ENCODE measurements at regions not wholly inside any gene's neighbourhood (a gene's known extent, or its start where the extent isn't known, plus 50 kb on each side); places are given as distances from the start of the nearest gene placed in this dataset.

DNA sequence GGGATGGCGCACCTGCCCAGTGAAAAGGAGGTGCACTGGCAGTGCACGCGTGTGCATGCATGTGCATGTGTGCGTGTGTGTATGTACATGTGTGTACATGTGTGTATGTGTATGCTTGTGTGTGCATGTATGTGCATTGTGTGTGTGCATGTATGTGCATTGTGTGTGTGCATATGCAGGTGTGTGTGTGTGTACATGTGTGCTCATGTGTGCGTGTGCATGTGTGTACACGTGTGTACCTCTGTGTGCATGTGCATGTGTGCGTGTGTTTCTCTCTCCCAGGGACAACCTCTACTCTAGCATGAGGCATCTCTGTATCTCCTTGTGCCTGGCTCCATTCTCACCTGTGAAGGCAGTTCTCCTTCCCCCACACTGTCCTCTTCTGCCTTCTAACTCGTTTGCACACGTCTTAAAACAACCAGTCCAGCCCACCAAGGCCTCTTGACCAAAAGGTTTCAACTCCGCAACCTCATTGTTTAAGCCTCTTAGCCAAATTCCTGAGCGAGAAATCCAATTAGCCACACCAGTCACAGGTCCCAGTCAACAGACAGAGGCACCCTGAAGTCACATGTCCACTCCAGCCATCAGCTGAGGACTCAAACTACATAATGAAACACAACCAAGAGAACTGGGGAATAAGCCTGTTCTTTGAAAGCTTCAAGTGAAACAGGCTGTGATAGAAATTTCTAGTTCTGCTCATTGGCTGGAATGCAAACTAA, 103.5 kb upstream of the PTPRT start:
- WGBS, 2 experiments (ENCODE audit: insufficient coverage in 2 of 2) = 82 to 87% methylated on average over 10 to 11 of the region's 11 CpGs
- H3K27ac ChIP-seq (ENCODE audit: low read depth, low read length, severe bottlenecking) = no peak overlapping the region
- no peak overlapping the region for H3K4me3 ChIP-seq (ENCODE audit: extremely low read depth, insufficient read depth, low read length, poor library complexity, severe bottlenecking)
- no peaks in the 10 kb centered on the region for H3K4me1 ChIP-seq (ENCODE audit: control insufficient read depth, insufficient read depth, low read length, poor library complexity, severe bottlenecking)
- no peaks in the 10 kb centered on the region for H3K9me3 ChIP-seq (ENCODE audit: control insufficient read depth, low read length)
- H3K36me3 ChIP-seq (ENCODE audit: control insufficient read depth, insufficient read depth, low read length) = no peaks in the 10 kb centered on the region

DNA sequence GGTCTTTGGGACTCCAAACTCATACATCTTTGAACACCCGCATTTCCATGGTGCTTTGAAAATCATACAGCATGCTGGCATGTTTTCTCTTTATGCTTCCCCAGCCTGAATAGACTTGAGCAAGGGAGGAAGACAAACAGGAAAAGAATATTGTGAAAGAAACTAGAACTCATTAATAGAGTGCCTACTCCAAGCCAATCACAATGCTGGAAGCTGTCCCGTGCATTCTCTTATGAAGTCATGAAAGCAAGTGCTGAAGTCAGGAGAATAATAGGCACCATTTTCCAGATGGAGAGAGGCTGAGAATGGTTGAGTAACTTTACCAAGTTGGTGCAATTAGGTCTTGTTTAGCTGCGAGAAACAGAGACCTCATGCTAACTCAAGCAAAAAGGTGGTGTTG, 102.5 kb upstream of the PTPRT start:
- Histone ChIP-seq H3K4me1 (ENCODE audit: control insufficient read depth, insufficient read depth, low read length, poor library complexity, severe bottlenecking) (no peaks in the 10 kb centered on the region), H3K9me3 (ENCODE audit: control insufficient read depth, low read length) (no peaks in the 10 kb centered on the region), H3K36me3 (ENCODE audit: control insufficient read depth, insufficient read depth, low read length) (no peaks in the 10 kb centered on the region), H3K27ac (ENCODE audit: low read depth, low read length, severe bottlenecking) (no peak overlapping the region), H3K4me3 (ENCODE audit: extremely low read depth, insufficient read depth, low read length, poor library complexity, severe bottlenecking) (no peak overlapping the region)
- WGBS, 2 experiments (ENCODE audit: insufficient coverage in 2 of 2) = 80 to 93% methylated on average over 2 to 3 of the region's 3 CpGs

DNA sequence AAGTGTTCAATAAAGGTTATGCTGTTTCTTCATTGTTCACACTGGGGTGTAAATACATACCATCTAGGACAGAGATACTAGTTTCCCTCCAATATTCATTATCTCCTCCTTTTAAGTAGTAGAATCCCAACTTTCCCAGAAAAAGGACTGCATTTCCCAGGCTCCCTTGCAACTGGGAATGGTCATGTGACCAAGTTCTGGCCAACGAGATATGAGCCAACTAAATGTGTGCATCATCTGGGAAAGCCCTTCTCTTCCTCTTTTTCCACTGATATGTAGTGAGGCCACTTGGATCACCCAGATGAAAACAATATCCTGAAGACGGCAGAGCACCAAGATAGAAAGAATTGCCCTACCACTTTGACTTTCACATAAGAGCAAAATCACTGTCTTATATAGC, 97.9 kb upstream of the PTPRT start:
- Histone ChIP-seq H3K4me1 (ENCODE audit: control insufficient read depth, insufficient read depth, low read length, poor library complexity, severe bottlenecking) (no peaks in the 10 kb centered on the region), H3K9me3 (ENCODE audit: control insufficient read depth, low read length) (no peaks in the 10 kb centered on the region), H3K4me3 (ENCODE audit: extremely low read depth, insufficient read depth, low read length, poor library complexity, severe bottlenecking) (no peak overlapping the region), H3K27ac (ENCODE audit: low read depth, low read length, severe bottlenecking) (no peak overlapping the region), H3K36me3 (ENCODE audit: control insufficient read depth, insufficient read depth, low read length) (no peaks in the 10 kb centered on the region)
- 83 to 88% methylated on average over 1 to 2 of the region's 2 CpGs for WGBS, 2 experiments (ENCODE audit: insufficient coverage in 2 of 2)

- H3K4me1 ChIP-seq (ENCODE audit: control insufficient read depth, insufficient read depth, low read length, poor library complexity, severe bottlenecking) = no peaks in the 10 kb centered on the region
- H3K36me3 ChIP-seq (ENCODE audit: control insufficient read depth, insufficient read depth, low read length) = no peaks in the 10 kb centered on the region
- 83 to 85% methylated on average over 2 of the region's 3 CpGs for WGBS, 2 experiments (ENCODE audit: insufficient coverage in 2 of 2)
- no peak overlapping the region for H3K4me3 ChIP-seq (ENCODE audit: extremely low read depth, insufficient read depth, low read length, poor library complexity, severe bottlenecking)
- H3K9me3 ChIP-seq (ENCODE audit: control insufficient read depth, low read length) = no peaks in the 10 kb centered on the region
- no peak overlapping the region for H3K27ac ChIP-seq (ENCODE audit: low read depth, low read length, severe bottlenecking)
These were observed 95.5 kb upstream of the PTPRT start for GRCh38 chr20:43285170-43285569.

GRCh38 chr20:43284486-43284885, 94.8 kb upstream of the PTPRT start:
- no peaks in the 10 kb centered on the region for H3K36me3 ChIP-seq (ENCODE audit: control insufficient read depth, insufficient read depth, low read length)
- H3K27ac ChIP-seq (ENCODE audit: low read depth, low read length, severe bottlenecking) = no peak overlapping the region
- H3K4me3 ChIP-seq (ENCODE audit: extremely low read depth, insufficient read depth, low read length, poor library complexity, severe bottlenecking) = no peak overlapping the region
- H3K9me3 ChIP-seq (ENCODE audit: control insufficient read depth, low read length) = no peaks in the 10 kb centered on the region
- WGBS, 2 experiments (ENCODE audit: insufficient coverage in 2 of 2) = 100% methylated on average over 1 of the region's 2 CpGs; no CpG with 5 or more reads in 1 of the 2 experiments
- H3K4me1 ChIP-seq (ENCODE audit: control insufficient read depth, insufficient read depth, low read length, poor library complexity, severe bottlenecking) = no peaks in the 10 kb centered on the region

- 100% methylated on average over 1 of the region's 2 CpGs; no CpG with 5 or more reads in 1 of the 2 experiments for WGBS, 2 experiments (ENCODE audit: insufficient coverage in 2 of 2)
- H3K9me3 ChIP-seq (ENCODE audit: control insufficient read depth, low read length) = no peaks in the 10 kb centered on the region
- H3K4me3 ChIP-seq (ENCODE audit: extremely low read depth, insufficient read depth, low read length, poor library complexity, severe bottlenecking) = no peak overlapping the region
- no peak overlapping the region for H3K27ac ChIP-seq (ENCODE audit: low read depth, low read length, severe bottlenecking)
- no peaks in the 10 kb centered on the region for H3K4me1 ChIP-seq (ENCODE audit: control insufficient read depth, insufficient read depth, low read length, poor library complexity, severe bottlenecking)
- H3K36me3 ChIP-seq (ENCODE audit: control insufficient read depth, insufficient read depth, low read length) = no peaks in the 10 kb centered on the region
These were observed 93.4 kb upstream of the PTPRT start for GRCh38 chr20:43283126-43283525.

GRCh38 chr20:43271980-43272379, 82.3 kb upstream of the PTPRT start:
- Histone ChIP-seq H3K27ac (ENCODE audit: low read depth, low read length, severe bottlenecking) (no peak overlapping the region), H3K4me1 (ENCODE audit: control insufficient read depth, insufficient read depth, low read length, poor library complexity, severe bottlenecking) (no peaks in the 10 kb centered on the region), H3K36me3 (ENCODE audit: control insufficient read depth, insufficient read depth, low read length) (no peaks in the 10 kb centered on the region), H3K9me3 (ENCODE audit: control insufficient read depth, low read length) (peaks cover 4% of the 10 kb centered on the region), H3K4me3 (ENCODE audit: extremely low read depth, insufficient read depth, low read length, poor library complexity, severe bottlenecking) (no peak overlapping the region)
- WGBS, 2 experiments (ENCODE audit: insufficient coverage in 2 of 2) = 57 to 64% methylated on average over 3 to 4 of the region's 5 CpGs

DNA sequence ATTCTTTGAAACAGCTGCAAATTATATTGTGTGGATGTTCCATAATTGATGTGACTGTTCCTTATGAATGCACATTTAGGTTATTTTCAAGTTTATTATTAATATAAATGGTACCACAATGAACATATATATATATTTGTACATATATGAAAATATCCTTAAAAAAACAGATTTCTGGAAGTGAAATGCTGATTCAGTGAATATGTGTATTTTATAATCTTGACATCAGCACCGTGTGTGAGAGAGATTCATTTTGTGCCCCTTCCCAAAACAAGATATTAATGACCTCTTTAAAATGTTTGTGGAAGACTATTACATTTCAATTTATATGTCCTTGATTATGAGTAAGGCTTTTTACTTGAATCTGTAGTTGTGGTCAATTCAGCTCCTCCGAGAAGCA, 75.7 kb upstream of the PTPRT start:
- WGBS, 2 experiments (ENCODE audit: insufficient coverage in 2 of 2) = 75 to 93% methylated on average over 1 of the region's 2 CpGs
- no peak overlapping the region for H3K27ac ChIP-seq (ENCODE audit: low read depth, low read length, severe bottlenecking)

DNA sequence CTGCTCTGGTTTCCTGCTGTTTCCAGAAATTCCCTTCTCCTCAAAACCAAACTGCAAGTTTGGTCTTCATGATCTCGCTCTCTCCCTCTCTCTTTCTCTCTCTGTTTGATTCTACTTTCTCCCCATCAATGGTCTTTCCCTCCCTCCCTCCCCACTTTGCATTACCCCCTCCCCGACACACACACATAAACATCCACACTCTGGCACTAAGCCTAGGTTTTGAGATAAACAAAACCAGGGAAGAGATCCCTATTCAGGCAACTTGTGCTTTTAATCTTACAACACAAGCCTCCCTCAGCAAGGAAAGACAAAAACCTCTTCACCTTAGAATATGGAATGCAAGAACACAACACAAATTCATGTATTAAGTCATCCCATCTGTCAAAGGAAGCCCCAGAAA, 73.5 kb upstream of the PTPRT start:
- H3K36me3 ChIP-seq (ENCODE audit: control insufficient read depth, insufficient read depth, low read length) = no peaks in the 10 kb centered on the region
- H3K4me3 ChIP-seq (ENCODE audit: extremely low read depth, insufficient read depth, low read length, poor library complexity, severe bottlenecking) = no peak overlapping the region
- no peaks in the 10 kb centered on the region for H3K9me3 ChIP-seq (ENCODE audit: control insufficient read depth, low read length)
- 64 to 71% methylated on average over 2 of the region's 2 CpGs for WGBS, 2 experiments (ENCODE audit: insufficient coverage in 2 of 2)
- no peaks in the 10 kb centered on the region for H3K4me1 ChIP-seq (ENCODE audit: control insufficient read depth, insufficient read depth, low read length, poor library complexity, severe bottlenecking)
- no peak overlapping the region for H3K27ac ChIP-seq (ENCODE audit: low read depth, low read length, severe bottlenecking)

More for the DNA sequence above, 75.7 kb upstream of the PTPRT start:
- Histone ChIP-seq H3K36me3 (ENCODE audit: control insufficient read depth, insufficient read depth, low read length) (no peaks in the 10 kb centered on the region), H3K4me1 (ENCODE audit: control insufficient read depth, insufficient read depth, low read length, poor library complexity, severe bottlenecking) (no peaks in the 10 kb centered on the region), H3K4me3 (ENCODE audit: extremely low read depth, insufficient read depth, low read length, poor library complexity, severe bottlenecking) (no peak overlapping the region), H3K9me3 (ENCODE audit: control insufficient read depth, low read length) (no peaks in the 10 kb centered on the region)

- 91 to 93% methylated on average over 6 to 7 of the region's 8 CpGs for WGBS, 2 experiments (ENCODE audit: insufficient coverage in 2 of 2)
- no peak overlapping the region for H3K4me3 ChIP-seq (ENCODE audit: extremely low read depth, insufficient read depth, low read length, poor library complexity, severe bottlenecking)
- H3K9me3 ChIP-seq (ENCODE audit: control insufficient read depth, low read length) = no peaks in the 10 kb centered on the region
- no peak overlapping the region for H3K27ac ChIP-seq (ENCODE audit: low read depth, low read length, severe bottlenecking)
- no peaks in the 10 kb centered on the region for H3K4me1 ChIP-seq (ENCODE audit: control insufficient read depth, insufficient read depth, low read length, poor library complexity, severe bottlenecking)
- H3K36me3 ChIP-seq (ENCODE audit: control insufficient read depth, insufficient read depth, low read length) = no peaks in the 10 kb centered on the region
These were observed 72.6 kb upstream of the PTPRT start for GRCh38 chr20:43262341-43262740.

- 87 to 90% methylated on average over 5 of the region's 7 CpGs for WGBS, 2 experiments (ENCODE audit: insufficient coverage in 2 of 2)
- Histone ChIP-seq H3K27ac (ENCODE audit: low read depth, low read length, severe bottlenecking) (no peak overlapping the region), H3K9me3 (ENCODE audit: control insufficient read depth, low read length) (no peaks in the 10 kb centered on the region)
These were observed 66.2 kb upstream of the PTPRT start for GRCh38 chr20:43255877-43256276.

More at GRCh38 chr20:43255877-43256276, 66.2 kb upstream of the PTPRT start:
- H3K4me3 ChIP-seq (ENCODE audit: extremely low read depth, insufficient read depth, low read length, poor library complexity, severe bottlenecking) = no peak overlapping the region
- no peaks in the 10 kb centered on the region for H3K36me3 ChIP-seq (ENCODE audit: control insufficient read depth, insufficient read depth, low read length)
- H3K4me1 ChIP-seq (ENCODE audit: control insufficient read depth, insufficient read depth, low read length, poor library complexity, severe bottlenecking) = no peaks in the 10 kb centered on the region

Measured in mesodermal cell (in vitro differentiated cells).